T-helper 17 cell (primary cell): ENCODE measurements at regions not wholly inside any gene's neighbourhood (a gene's known extent, or its start where the extent isn't known, plus 50 kb on each side); places are given as distances from the start of the nearest gene placed in this dataset.
"Not testable (repeated sequence)": the region's sequence is repeated elsewhere in the genome, so short reads cannot be mapped to it uniquely, and the experiment has no call there.

Experiments used
- ATAC-seq: fragments of 150-1000 bp; cut with Tn5 transposase; 2 replicates; pipeline ENCODE4 v1.10.0; 2021; ENCODE audit warnings: mild to moderate bottlenecking, moderate library complexity
- DNase-seq, 3 donors: peaks; one replicate each; pipeline versions ENCODE4 v3.0.0 to v3.0.0-alpha.2; 2020 to 2021
- H3K9me3 ChIP-seq: one replicate; pipeline ENCODE4 v1.7.0; 2013; ENCODE audit warnings: low read length, mild to moderate bottlenecking; ENCODE audit not compliant: control insufficient read depth, poor library complexity, severe bottlenecking
- H3K27ac Mint-ChIP-seq: one replicate; pipeline ENCODE4 v1.8.0; 2022; ENCODE audit warnings: mild to moderate bottlenecking, moderate library complexity, mixed read lengths
- H3K27me3 Mint-ChIP-seq: one replicate; pipeline ENCODE4 v1.8.0; 2022; ENCODE audit warnings: mixed read lengths
- H3K36me3 Mint-ChIP-seq: one replicate; pipeline ENCODE4 v1.8.0; 2022; ENCODE audit warnings: low read depth, mixed read lengths
- H3K4me1 Mint-ChIP-seq: one replicate; pipeline ENCODE4 v1.8.0; 2022; ENCODE audit warnings: mild to moderate bottlenecking, mixed read lengths
- H3K4me3 Mint-ChIP-seq: one replicate; pipeline ENCODE4 v1.8.0; 2022; ENCODE audit warnings: mild to moderate bottlenecking, moderate library complexity, mixed read lengths

DNA sequence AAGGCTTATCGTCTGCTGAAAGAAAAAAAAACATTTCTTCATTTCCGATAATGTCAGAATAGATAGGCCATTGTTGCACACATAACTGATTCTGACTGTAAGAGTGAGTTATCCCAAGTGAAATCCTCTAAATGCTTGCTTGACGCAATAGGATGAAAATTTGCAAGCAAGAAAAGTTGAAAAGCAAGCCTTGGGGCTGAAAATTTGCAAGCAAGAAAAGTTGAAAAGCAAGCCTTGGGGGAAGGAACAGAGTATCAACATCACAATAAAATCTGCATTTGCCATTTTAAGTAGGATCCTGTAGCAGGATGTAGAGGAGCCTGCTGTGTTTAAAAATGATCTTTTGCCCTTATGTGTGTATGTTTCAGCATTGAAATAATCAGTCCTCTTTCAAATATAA lies 424.4 kb downstream of the KCNJ18 start:
- DNase-seq, H3K36me3 Mint-ChIP-seq, ATAC-seq, H3K4me1 Mint-ChIP-seq, H3K27ac Mint-ChIP-seq, H3K27me3 Mint-ChIP-seq, H3K9me3 ChIP-seq, H3K4me3 Mint-ChIP-seq: not testable (repeated sequence)

- H3K9me3 ChIP-seq, H3K27me3 Mint-ChIP-seq, ATAC-seq, H3K27ac Mint-ChIP-seq, H3K36me3 Mint-ChIP-seq, DNase-seq, H3K4me3 Mint-ChIP-seq, H3K4me1 Mint-ChIP-seq: not testable (repeated sequence)
These were observed 425.1 kb downstream of the KCNJ18 start for GRCh38 chr17:22117401-22117800.

- not testable (repeated sequence) for H3K36me3 Mint-ChIP-seq, H3K9me3 ChIP-seq, DNase-seq, H3K27me3 Mint-ChIP-seq, H3K27ac Mint-ChIP-seq, ATAC-seq, H3K4me1 Mint-ChIP-seq, H3K4me3 Mint-ChIP-seq
These were observed 426.7 kb downstream of the KCNJ18 start for GRCh38 chr17:22119016-22119415.

- H3K36me3 Mint-ChIP-seq, H3K27ac Mint-ChIP-seq, DNase-seq, H3K4me3 Mint-ChIP-seq, H3K9me3 ChIP-seq, H3K27me3 Mint-ChIP-seq, H3K4me1 Mint-ChIP-seq, ATAC-seq: not testable (repeated sequence)
These were observed 427.4 kb downstream of the KCNJ18 start for GRCh38 chr17:22119751-22120150.

DNA sequence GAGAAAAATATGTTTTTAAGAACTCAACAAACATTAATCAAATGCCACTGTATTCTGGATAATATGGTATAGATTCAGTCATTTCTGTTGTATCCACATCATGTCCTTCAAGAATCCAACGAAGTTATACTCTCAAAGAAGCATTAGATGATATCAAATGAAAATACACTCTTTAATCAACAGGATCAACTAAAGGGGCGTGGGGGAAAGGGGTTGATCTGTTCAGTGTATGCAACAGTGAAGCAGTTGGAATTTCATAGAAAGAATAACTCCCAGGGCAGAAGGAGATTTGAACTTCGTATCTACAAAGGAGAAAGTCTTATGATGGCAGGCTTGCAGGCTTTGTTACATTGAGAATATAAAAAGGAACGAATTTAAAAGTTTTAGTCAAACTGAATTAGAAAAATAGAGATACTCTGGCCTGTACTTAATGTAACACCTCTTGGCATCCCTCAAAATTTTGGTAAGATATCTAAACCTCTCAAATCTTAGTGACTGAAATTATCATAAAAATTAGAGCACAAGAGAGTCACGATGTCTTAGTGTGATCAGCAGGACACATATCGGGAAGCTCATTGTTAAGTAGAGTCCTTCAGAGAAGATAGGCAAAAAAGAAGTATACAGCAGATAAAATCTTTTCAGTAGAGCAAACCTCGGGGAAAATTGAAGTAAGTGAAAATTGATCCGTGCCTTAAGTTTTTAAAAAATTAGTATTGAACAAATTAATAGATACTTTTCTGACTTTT lies 431.4 kb downstream of the KCNJ18 start:
- ATAC-seq, result no peak

GRCh38 chr17:22128171-22128570 lies 435.8 kb downstream of the KCNJ18 start:
- Mint-ChIP-seq H3K27ac (no peak overlapping the region), H3K4me1 (no peaks in the 10 kb centered on the region), H3K27me3 (no peaks in the 10 kb centered on the region), H3K36me3 (no peaks in the 10 kb centered on the region), H3K4me3 (no peak overlapping the region)
- DNase-seq (no peak), ATAC-seq (no peak)
- no peaks in the 10 kb centered on the region for H3K9me3 ChIP-seq

More for the DNA sequence above, 431.4 kb downstream of the KCNJ18 start:
- no peaks in the 10 kb centered on the region for H3K9me3 ChIP-seq
- Mint-ChIP-seq H3K4me3 (no peak overlapping the region), H3K4me1 (no peaks in the 10 kb centered on the region), H3K27me3 (no peaks in the 10 kb centered on the region), H3K27ac (no peak overlapping the region), H3K36me3 (no peaks in the 10 kb centered on the region)
- no peak for DNase-seq

DNA sequence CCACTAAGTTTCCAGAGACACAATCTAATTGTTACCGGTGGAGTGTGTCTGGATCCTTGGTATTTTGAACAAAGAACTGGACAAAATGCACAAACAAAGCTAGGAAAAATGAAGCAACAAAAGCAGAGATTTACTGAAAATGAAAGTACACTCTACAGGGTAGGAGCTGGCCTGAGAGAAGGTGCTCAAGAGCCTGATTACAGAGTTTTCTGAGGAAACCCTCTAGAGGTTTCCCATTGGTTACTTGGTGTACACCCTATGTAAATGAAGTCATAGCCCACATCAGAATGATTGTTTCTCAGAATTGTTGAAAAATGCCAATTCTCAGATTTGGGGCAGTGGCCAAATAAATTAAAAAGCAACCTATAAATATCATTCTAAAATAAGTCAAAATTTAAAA lies 436.4 kb downstream of the KCNJ18 start:
- H3K36me3 Mint-ChIP-seq, result no peaks in the 10 kb centered on the region
- H3K27ac Mint-ChIP-seq, result no peak overlapping the region
- no peaks in the 10 kb centered on the region for H3K27me3 Mint-ChIP-seq
- no peak overlapping the region for H3K4me3 Mint-ChIP-seq
- H3K9me3 ChIP-seq, result no peaks in the 10 kb centered on the region
- H3K4me1 Mint-ChIP-seq, result no peaks in the 10 kb centered on the region
- ATAC-seq, result no peak
- DNase-seq, result no peak

DNA sequence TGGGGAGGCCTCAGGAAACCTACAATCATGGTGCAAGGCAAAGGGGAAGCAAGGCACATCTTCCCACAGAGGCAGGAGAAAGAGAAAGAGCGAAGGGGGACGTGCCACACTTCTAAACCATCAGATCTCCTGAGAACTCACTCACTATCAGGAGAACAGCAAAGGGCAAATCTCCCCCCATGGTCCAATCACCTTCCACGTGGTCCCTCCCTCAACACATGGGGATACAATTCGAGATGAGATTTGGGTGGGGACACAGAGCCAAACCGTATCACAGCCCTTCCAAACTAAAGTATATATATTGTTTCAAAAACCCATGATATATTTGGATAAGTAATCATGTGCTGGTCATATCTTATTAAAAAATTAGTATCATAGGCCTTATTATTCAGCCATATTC lies 437.6 kb downstream of the KCNJ18 start:
- not testable (repeated sequence) for H3K27ac Mint-ChIP-seq, H3K4me1 Mint-ChIP-seq, H3K27me3 Mint-ChIP-seq, DNase-seq, H3K9me3 ChIP-seq, H3K4me3 Mint-ChIP-seq, ATAC-seq, H3K36me3 Mint-ChIP-seq

DNA sequence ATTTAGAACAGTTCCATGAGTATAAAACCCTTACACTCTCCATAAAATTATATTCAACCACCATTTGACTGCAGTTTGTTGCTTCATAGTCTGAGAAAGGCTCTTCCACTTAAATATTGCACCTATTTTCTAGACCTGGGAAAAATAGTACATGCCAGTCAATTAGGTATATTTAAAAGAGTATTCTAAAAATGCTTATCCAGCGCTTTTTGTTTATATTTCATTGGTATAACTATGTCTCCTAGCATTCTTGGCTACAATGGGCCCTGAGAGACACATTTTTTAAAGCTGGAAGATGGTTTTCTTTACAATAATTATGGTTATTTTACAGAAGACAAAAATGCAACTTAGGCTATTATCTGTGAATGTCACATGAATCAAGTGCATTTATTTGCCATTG lies 439.4 kb downstream of the KCNJ18 start:
- Mint-ChIP-seq H3K27ac (no peak overlapping the region), H3K4me1 (no peaks in the 10 kb centered on the region), H3K36me3 (no peaks in the 10 kb centered on the region), H3K27me3 (no peaks in the 10 kb centered on the region), H3K4me3 (no peak overlapping the region)
- no peaks in the 10 kb centered on the region for H3K9me3 ChIP-seq
- ATAC-seq (no peak), DNase-seq (no peak)

DNA sequence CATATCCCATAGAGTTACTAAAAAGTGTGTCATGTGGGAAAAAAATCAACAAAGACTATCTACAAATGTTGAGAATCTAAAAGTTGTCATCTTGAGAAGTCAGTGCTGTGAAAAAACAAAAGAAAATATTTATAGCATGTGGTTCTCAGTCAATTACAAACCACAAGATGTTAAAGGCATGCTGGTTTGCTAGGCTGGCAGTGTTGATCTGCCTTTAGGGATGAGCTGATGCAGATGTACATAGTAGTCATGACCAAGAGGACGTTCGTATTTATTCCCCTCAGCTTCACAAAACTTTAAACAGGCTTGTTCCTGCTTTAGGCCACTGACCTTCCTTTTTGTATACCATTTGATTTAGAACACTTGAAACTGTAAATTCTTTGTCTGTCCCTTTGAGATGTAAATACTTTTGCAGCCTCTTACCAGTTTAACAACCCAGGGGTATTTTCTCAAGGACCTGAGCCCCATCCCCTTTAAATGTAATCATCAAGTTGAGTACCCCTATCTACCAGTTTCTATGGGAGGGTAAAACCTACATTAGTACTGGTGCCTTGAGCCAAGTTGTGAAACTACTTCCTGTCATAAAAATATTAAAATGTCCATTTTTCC lies 446.6 kb downstream of the KCNJ18 start:
- Mint-ChIP-seq H3K27ac (no peak overlapping the region), H3K27me3 (no peaks in the 10 kb centered on the region), H3K4me3 (no peak overlapping the region), H3K4me1 (no peaks in the 10 kb centered on the region), H3K36me3 (no peaks in the 10 kb centered on the region)
- DNase-seq (no peak), ATAC-seq (no peak)
- no peaks in the 10 kb centered on the region for H3K9me3 ChIP-seq

DNA sequence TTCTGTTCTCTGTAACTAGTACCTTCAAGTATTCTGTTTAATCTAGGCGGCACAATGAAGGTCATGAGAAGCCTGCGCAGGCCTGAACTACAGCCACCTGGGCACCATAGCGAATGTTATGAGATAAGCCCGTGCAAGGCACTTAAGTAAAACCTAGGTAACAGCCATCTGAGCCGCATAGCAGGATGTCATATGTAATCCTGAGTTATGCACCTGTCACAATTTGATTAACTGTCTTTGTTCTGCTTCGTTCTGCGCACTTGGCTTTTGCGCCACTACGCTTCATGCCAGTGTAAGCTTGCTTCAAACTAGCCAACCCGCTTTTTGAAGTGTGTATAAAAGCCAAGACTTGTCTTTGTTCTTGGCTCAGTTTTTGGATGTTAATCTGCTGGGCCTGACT lies 449.8 kb downstream of the KCNJ18 start:
- no peaks in the 10 kb centered on the region for H3K4me1 Mint-ChIP-seq
- H3K36me3 Mint-ChIP-seq, result no peaks in the 10 kb centered on the region
- no peaks in the 10 kb centered on the region for H3K9me3 ChIP-seq
- H3K27me3 Mint-ChIP-seq, result no peaks in the 10 kb centered on the region
- H3K27ac Mint-ChIP-seq, result no peak overlapping the region
- no peak for DNase-seq
- no peak for ATAC-seq
- H3K4me3 Mint-ChIP-seq, result no peak overlapping the region

GRCh38 chr17:22145605-22146178 lies 453.4 kb downstream of the KCNJ18 start:
- no peak for DNase-seq
- ATAC-seq, result no peak
- Mint-ChIP-seq H3K27me3 (no peaks in the 10 kb centered on the region), H3K27ac (no peak overlapping the region), H3K4me3 (no peak overlapping the region), H3K4me1 (no peaks in the 10 kb centered on the region), H3K36me3 (no peaks in the 10 kb centered on the region)
- no peaks in the 10 kb centered on the region for H3K9me3 ChIP-seq

GRCh38 chr17:22158364-22158763 lies 466.0 kb downstream of the KCNJ18 start:
- no peak for DNase-seq
- H3K9me3 ChIP-seq, result no peaks in the 10 kb centered on the region
- no peak overlapping the region for H3K4me3 Mint-ChIP-seq
- H3K4me1 Mint-ChIP-seq, result no peaks in the 10 kb centered on the region
- ATAC-seq, result no peak
- H3K36me3 Mint-ChIP-seq, result no peaks in the 10 kb centered on the region
- no peaks in the 10 kb centered on the region for H3K27me3 Mint-ChIP-seq
- H3K27ac Mint-ChIP-seq, result no peak overlapping the region

GRCh38 chr17:22161376-22161775 lies 469.1 kb downstream of the KCNJ18 start:
- Mint-ChIP-seq H3K4me3 (no peak overlapping the region), H3K4me1 (no peaks in the 10 kb centered on the region), H3K27me3 (no peaks in the 10 kb centered on the region), H3K27ac (no peak overlapping the region), H3K36me3 (no peaks in the 10 kb centered on the region)
- no peak for DNase-seq
- no peak for ATAC-seq
- H3K9me3 ChIP-seq, result no peaks in the 10 kb centered on the region
